ENCODE measurements at regions not wholly inside any gene's neighbourhood (a gene's known extent, or its start where the extent isn't known, plus 50 kb on each side); places are given as distances from the start of the nearest gene placed in this dataset.
"Not testable (repeated sequence)": the region's sequence is repeated elsewhere in the genome, so short reads cannot be mapped to it uniquely, and the experiment has no call there.

DNA sequence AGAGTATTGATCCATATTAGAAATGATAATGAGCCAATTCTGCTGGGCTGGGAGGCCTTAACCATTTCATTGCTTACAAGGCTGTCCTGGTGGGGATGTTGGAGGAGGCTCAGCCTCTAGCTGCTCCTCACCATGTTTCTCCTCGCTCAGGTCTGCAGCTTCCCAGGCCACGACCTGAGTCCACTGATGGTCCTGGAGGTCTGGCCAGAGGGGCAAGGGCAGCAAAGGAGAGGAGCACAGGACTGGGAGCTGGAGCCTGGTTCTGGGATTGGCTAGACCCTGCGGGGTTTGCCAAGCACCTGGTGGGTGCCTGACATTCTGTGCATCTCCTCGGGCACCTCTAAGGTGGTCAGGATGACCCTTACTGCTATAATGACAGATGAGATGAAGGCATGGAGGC is 92.6 kb downstream of the KIF26A start:
- no peak for DNase-seq

DNA sequence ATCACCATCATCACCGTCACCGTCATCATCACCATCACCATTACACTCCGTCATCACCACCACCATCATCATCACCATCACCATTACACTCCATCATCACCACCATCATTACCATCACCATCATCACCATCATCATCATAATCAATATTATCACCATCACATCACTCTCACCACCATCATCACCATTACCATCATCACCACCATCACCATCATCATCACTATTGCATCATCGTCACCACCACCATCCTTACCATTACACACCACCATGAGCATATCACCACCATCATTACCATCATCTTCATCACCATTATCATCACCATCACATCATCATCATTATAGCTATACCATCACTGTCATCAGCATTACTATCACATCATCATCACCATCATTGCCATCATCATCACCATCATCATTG is 93.7 kb downstream of the KIF26A start:
- DNase-seq, result no peak

DNA sequence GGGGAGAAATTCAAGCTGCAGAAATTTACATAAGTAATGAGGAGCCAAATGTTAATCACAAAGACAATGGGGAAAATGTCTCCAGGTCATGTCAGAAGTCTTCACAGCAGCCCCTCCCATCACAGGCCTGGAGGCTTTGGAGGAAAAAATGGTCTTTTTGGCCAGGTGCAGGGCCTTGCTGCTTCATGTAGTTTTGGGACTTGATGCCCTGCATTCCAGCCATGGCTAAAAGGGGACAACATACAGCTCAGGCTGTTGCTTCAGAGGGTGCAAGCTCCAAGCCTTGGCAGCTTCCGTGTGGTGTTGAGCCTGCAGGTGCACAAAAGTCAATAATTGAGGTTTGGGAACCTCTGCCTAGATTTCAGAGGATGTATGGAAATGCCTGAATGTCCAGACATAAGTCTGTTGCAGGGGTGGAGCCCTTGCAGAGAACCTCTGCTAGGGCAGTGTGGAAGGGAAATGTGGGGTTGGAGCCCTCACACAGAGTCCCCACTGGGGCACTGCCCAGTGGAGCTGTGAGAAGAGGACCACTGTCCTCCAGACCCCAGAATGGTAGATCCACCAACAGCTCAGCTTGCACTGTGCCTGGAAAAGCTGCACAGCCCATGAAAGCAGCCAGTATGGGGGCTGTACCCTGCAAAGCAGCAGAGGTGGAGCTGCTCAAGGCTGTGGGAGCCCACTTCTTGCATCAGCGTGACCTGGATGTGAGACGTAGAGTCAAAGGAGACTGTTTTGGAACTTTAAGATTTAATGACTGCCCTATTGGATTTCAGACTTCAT is 95.8 kb downstream of the KIF26A start:
- not testable (repeated sequence) for DNase-seq

DNA sequence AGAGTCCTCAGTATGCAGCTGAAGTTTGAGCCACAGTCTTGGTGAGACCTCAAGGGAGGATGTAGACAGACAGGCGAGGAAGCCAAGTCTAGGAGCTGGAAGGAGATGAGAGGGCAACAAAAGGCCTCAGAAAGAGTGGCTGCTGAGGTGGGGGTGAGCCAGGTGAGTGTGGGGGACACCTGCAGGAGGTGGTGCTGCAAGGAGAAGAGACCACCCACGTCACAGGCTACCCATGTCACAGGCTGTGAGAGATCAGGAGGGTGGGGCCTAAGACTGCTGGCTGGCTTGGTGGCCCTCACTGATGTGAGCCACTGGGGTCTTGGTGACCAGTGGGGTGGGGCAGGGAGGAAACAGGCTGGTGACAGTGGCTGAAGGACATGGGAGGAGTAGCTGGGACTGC is 97.3 kb downstream of the KIF26A start:
- no peak for DNase-seq

DNA sequence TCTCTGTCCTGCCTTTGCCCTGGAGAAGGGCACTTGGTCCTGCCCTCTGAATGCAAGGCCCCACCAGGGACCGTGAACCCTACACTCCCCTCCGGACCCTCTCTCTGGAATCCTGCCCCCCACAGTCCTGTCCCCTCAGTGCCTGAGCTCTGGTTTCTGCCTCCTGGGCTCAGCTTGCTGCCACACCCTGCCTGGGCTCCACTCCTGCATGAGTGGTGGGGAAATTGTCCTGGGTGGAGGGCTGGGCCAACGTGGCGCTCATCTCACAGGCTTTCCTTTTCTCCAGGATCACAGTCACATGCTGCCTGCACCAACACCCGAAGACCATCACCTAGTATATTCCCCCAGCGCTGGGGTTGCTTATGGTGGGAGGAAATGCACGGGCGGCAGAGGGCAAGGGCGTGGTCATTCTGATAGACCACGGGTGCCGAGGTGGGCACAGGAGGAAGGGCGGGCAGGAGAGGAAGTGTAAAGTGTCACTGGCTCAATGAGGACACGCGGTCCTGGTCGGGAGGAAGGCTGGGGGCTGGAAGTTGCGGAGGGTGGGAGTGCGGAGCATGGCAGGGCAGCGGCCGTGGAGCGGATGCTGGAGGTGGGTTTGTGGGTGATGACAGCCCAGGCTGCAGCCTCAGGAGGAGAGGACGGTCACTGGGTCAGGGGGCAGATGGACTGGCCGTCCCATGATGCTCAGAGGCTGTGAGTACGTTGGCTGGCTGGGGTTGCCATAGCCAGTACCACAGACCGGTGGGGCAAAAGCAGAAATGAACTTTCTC is 99.5 kb downstream of the KIF26A start:
- DNase-seq, result no peak

DNA sequence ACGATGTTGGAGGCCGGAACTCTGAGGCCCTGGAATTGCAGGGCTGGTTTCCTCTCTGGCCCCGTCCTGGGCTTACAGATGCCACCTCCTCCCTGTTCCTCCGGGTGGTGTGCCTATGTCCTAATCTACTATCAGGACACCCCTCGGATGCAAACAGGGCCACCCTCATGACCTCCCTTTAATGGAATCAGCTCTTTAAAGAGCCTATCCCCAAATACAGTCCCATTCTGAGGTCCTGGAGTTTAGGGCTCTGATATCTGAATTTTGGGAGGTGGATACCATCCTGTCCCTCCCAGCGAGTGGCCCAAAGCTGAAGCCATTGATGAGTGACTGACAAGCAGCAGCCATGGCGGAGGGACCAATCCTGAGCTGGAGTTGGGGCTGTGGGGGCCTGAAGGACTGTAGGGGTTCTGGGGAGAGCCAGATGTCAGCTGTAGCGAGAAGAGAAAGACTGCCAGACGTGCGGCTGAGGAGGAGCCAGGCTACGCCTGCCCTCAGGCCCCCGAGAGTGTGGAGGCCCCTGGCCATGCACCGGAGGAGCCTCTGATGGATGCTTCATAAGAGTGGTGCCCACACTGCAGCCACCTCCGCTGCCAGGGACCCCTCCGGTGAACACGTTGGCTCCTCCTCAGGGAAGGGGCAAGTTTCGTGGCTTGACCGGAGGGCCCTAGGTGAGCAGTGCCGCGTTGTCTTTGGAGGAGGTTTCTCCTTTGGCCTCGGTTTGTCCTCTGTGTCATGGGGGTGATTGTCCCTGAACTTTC is 100.2 kb downstream of the KIF26A start:
- DNase-seq, result no peak

DNA sequence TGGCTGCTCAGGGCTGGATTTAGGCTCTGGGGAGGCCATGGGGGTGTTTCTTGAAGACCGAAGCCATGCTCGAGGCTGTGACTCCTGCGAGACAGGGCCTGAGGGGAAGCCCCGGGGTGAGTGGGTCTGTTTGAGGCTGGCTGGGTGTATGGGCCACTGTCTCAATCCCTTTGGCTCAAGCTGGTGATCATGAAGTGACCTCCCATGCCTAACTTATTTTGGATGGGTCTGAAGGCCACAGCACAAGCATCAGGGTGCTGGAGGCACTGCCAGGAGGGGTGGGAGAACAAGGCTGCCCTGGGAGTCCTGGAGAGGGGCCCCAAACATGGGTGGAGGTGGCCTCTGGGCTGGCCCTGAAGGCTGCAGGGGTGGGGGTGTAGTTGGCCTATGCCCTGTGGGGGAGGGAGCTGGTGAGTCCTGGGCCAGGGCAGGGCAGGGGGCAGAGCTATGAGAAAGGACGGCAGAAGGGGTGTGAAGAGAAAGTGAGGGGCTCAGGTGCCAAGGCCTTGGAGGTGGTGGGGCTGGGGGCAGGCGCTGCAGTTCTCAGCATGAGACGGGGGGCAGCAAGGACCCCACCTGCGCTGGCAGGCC is 100.9 kb downstream of the KIF26A start:
- no peak for DNase-seq

DNA sequence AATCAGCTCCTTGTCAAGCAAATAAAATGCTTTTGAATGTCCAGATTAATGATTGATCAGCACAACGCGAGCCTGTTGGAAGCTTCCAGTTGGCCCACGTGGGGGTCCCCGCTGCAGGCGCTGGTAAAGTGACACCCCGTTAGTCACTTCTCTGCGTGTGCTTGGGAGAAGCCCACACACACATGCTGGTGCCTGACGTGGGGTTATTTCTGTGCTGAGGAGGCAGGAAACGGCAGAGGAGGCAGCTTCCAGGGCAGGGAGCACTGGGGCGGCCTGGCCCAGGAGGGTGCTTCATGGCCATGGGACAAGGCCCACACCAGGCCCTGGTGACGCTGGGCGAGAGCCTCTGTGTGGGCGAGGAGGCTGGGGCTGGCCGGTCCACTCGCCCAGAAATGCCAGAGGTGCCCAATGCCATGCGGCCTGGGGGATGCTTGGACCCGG is 101.5 kb downstream of the KIF26A start:
- no peak for DNase-seq

DNA sequence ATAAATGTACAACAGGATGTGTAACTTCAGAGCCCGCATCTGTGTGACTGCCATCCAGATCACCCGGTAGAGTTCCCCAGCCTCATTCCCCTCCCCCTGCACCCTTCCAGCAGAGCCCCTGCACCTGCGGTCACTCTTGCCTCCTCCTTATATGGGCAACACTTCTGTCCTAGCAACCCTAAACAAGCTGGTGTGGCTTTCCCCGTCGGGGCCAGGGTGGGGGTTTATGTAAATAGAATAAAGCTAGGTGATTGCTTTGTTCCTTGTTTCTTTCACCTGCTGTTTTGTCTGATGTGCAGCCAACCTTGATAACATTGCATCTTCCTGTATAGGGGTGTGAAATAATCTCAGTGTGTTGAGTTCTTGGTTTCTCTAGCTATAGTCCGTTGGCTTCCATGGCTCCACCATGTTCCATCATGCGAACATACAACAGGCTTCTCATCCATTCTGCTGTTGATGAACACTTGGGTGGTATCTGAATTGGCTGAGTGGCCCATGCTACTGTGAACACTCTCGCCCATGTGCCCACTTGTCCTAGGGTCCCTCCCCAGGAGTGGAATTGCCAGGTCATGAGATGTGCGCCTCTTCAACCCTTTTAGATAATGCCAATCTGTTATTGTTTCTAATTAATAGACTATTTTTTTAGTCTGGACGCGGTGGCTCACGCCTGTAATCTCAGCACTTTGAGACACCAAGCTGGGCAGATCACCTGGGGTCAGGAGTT is 102.2 kb downstream of the KIF26A start:
- DNase-seq, result no peak

DNA sequence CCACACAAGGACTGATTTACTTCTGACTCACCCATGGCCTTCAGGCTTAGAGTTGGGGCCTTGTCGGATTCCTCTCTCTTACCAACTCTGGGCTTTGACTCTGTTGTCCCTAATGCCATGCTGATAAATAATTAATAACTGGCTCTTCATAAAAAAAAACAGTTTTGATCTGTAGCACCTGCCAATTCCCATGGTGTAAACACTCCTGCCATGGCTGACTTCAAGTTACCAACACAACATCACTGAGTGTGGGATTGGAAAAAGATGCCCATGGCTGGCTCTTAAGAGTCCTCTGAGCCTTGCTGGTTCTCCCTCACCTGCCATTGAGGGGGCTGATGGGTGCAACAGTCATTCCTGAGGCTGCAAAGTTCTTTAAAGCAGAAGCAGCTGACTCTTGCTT is 104.8 kb downstream of the KIF26A start:
- no peak for DNase-seq

DNA sequence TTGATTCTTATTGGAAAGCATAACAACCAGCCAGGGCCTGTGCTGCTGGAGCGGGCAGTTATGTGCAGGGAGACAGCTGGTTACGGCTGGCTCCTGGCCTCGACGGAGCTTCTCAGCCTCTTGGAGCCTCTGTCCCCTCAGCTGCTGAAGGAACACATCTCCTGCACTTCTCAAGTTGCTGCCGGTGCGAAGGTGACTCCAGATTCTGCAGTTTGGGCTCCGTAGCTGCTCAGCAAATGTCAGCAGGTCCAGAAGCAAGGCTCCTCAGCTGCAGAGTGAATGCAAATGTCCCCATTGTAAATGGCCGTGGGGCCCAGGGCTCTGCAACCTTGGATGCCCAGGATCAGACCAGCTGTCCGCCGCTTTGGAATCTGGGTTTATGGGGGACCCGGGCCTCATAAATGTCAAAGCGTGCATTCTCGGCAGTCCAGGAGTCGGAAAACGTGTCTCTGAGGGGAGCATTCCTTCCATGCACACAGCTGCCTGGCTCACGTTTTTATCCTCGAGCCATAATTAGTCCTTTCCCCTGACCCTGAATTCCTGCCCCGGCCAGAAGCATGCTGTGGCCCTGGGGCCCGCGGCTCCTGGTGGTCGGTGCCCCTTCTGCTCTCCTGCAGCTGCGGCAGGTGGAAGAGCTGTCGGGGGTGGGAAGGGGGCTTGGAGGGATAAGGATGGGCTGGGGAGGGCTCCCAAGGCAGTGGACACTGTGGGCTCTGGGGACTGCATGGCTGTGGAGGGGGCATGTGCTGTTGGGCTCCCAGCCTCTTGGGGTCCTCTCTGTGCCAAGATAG is 106.0 kb downstream of the KIF26A start:
- DNase-seq, result no peak

DNA sequence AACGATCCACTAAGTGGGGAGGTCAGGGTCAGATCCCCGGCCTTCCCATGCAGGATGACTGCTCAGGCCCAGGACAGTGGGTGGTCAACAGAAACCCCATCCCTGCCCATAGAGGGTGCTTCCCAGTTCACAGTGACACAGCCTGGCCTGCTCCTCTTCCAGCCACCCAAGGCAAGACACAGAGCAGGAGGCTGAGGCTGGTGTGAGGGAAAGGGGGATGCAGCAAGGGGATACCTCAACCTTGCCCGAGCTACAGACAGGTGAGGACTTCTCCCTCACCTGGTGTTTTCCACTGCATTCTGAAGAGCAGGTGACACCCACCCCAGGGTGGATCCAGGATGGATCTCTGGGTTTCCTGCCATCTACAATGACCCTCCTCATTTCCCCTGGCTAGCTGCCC is 106.7 kb downstream of the KIF26A start:
- no peak for DNase-seq

DNA sequence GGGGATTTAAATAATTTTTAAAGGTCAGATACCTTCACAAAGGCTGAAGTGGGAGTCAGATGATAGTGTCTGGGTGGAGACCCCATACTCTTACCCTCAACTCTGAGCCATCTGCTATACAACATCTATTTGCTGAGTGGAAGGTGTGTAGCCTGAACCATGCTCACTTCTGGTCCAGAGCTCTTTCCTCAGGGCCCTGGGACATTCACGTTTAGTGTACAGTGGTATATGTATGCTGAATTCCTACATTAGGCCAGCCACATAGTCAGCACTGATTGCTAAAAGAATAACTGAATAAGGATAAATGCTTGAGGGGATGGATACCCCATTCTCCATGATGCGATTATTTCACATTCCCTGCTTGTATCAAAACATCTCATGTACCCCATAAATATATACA is 107.3 kb downstream of the KIF26A start:
- no peak for DNase-seq

DNA sequence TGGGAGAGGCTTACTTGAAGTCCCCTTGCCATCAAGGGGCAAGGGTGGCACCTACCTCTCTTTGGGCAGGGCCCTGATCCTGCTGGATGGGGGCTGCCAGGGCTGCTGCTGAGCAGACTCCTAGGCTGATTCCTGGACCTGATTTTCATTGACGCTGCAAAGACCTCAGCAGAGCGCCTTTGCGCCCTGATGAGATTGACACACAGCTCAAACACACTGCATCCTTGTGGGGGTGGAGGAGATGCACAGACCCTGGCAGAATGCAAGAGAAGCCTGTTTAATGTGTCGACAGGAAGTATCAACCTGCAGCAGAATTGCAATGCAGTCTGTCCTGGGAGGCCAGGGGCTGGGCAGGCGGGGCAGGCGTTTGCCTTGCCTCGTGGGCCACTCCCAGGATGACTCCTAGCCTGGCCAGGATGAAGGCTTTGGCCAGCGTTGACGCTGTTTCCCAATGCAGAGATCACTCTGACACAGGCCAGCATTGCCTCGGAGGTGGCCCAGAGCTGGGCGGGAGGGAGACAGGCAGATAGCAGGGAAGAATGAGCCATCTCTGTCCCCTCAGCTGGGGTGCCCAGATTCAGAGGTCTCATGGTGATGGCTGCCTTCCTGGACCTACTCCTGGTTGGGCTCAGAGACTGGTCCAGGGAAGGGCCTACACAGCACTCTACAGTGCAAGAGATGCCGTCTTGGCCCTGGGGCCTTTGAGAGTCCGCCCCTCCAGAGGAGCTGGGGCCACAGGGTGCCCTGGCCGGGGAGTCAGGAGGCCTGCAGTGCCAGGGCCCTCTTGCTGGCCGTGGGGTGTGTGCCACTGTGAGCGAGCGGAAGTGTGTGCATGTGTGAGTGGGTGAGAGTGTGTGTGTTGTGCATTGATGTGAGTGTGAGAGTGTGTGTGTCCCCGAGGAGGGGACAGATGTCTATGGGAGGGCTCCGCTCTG is 108.3 kb downstream of the KIF26A start:
- no peak for DNase-seq

DNA sequence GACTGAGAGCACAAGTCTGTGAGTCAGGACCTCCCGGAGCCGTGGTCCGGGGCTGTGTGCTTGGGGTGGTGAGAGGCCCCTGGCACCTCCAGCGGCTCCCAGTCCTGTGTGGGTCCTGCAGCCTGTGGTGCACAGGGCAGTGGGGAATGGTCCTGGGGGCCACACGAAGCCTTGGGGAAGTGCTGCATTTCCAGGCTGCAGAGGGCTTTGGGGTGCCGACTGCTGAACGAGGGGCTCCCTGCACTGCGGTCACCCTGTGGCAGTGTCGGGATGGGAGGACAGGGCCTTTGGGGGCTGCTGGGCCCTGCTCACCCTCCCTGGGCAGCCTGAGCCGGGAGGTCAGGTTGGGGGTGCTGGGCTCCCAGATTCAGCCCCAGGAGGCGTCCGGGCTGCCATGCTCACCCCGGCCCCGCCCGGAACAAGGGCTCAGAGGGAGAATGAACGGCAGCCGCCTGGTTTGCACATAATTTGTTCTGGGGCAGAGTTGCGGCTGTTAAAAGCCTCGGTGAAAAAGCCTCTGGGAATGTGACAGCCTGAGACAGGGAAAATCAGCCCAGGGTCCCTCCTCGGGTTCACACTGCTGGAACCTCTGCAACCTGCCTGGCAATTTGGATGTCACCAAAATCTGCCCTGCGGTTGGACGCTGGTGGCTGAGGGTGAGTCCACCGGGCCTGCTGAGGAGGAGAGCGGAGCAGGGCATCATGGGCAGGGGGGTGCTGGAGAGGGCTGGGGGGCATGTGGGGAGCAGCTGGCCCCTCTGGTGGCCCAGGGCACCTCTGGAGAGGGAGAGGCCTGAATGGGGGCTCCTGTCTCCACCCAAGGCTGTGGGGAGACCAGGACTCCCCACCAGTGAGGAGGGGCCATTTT is 109.2 kb downstream of the KIF26A start:
- no peak for DNase-seq

DNA sequence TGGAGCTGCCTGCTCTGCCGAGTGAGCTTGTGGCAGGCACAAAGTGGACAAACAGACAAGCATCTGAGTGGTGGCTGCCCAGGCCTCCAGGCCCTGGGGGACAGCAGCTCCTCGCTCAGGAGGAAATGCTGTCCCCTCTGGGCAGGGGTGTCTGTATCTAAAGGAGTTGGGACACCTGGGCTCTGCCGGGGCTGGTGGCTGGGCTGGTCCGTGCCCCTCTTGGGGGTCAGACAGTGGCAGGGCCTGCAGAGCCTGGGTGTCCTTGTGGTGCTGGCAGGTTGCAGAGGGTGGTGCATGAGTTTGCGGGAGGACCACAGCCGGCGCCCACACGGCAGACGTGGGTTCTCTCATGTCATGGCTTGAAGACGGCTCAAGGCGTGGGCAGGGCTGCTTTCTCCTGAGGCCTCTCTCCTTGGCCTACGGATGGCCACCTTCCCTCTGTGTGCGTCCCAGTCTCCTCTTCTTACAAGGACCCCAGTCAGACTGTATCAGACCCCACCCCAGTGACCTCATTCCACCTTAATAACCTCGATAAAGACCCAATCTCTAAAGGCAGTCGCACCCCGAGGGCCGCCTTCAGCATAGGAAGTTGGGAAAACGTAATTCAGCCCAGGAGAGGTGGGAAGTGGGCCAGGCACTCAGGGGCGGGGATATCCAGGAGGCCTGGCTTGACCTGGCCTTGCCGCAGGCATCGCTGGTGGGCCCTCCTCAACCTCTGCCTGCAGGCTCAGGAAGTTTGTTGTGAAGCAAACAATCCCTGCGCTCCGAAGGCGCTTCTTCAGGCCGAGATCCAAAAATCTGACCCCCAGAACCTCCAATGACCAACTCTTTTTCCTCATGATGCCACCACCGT is 110.0 kb downstream of the KIF26A start:
- DNase-seq, result no peak

DNA sequence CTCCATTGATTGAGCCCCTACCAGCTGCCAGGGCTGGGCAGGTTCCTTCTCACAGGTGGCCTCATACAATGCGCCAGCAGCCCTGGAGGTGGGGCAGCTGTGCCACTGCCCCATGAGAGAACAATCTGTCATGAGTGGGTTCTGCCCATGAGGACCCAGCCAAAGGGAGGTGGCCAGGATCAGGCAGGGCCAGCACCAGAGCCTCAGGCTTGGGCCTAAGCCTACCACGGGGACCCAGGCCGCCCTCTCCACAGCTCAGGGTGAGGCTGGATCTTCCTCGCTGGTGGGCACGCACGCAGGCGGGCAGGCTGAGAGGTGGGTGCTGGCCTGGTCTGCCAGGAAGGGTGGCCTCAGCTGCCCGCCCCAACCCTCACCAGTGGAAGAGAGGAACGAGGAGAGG is 110.7 kb downstream of the KIF26A start:
- DNase-seq, result no peak

DNA sequence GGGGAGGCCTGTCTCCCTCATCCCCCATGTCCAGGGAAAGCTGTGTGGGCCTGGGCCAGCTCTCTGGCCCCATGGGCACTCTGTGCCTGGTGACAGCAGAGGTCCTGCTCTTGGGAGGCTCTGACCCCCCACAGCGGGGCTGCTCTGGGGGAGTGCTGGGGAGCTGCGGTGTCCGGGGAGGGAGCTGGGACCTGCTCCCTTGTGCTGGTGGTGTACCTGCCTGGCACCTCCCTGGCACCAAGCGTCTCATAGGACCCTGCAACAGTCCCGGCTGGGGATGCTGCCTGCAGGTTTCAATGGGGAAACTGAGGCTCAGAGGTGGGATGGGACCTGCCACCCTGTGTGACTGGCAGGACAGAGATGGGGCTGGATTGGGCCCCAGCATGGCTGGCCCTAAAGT is 111.3 kb downstream of the KIF26A start:
- DNase-seq, result no peak

DNA sequence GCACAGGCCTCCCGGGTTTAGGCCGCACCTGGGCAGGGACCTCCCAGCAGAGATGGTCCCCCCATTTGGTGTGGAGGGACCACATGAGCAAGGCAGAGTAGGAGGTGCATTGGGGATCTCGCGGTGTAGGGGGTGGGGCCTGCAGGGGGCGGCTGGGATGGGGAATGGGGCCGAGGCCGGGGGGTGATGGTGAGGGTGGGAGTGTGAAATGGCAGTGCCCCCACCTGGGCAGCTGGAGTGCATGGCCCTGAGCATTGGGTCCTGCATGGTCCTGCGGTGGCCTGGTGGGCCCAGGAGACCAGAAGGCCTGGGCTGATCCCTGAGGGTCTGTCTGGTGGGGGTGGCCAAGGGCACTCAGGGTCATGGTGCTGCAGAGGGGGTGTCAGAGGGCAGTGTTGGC is 111.8 kb downstream of the KIF26A start:
- no peak for DNase-seq

Measured in Kasumi-1 (cell line).